Epithelial cell of proximal tubule (primary cell): ENCODE measurements at regions not wholly inside any gene's neighbourhood (a gene's known extent, or its start where the extent isn't known, plus 50 kb on each side); places are given as distances from the start of the nearest gene placed in this dataset.

Source experiments
- DNase-seq: peaks from one replicate; pipeline ENCODE4 v3.0.0-alpha.2; 2011; ENCODE audit warnings: low read depth
- H3K4me3 ChIP-seq: 2 replicates; pipeline ENCODE4 v1.5.1; 2011; ENCODE audit warnings: low read depth, mild to moderate bottlenecking, low read length
- CTCF ChIP-seq: conservative IDR thresholded peaks from 2 replicates; pipeline ENCODE4 v1.5.1; 2012; ENCODE audit warnings: low read depth, mild to moderate bottlenecking, low read length

- no peak for DNase-seq
- H3K4me3 ChIP-seq, result no peak overlapping the region
- TF ChIP-seq CTCF, result peak; percentile 97
Observed at GRCh38 chr2:18387441-18388206, 172.8 kb downstream of the RDH14 start.

GRCh38 chr2:18384242-18384641 is 176.2 kb downstream of the RDH14 start:
- no peak for DNase-seq
- no peak for TF ChIP-seq CTCF
- H3K4me3 ChIP-seq, result no peak overlapping the region

GRCh38 chr2:18381386-18381785 is 179.1 kb downstream of the RDH14 start:
- no peak overlapping the region for H3K4me3 ChIP-seq
- TF ChIP-seq CTCF, result no peak
- no peak for DNase-seq

- H3K4me3 ChIP-seq, result no peak overlapping the region
- DNase-seq, result no peak
- TF ChIP-seq CTCF, result no peak
Observed at GRCh38 chr2:18380321-18380720, 180.1 kb downstream of the RDH14 start.

GRCh38 chr2:18379870-18380269 is 180.6 kb downstream of the RDH14 start:
- no peak overlapping the region for H3K4me3 ChIP-seq
- no peak for DNase-seq
- no peak for TF ChIP-seq CTCF

- H3K4me3 ChIP-seq, result no peak overlapping the region
- TF ChIP-seq CTCF, result peak; percentile 87
- DNase-seq, result no peak
Observed at GRCh38 chr2:18378020-18378653, 182.3 kb downstream of the RDH14 start.

GRCh38 chr2:18376936-18377335 is 183.5 kb downstream of the RDH14 start:
- no peak overlapping the region for H3K4me3 ChIP-seq
- TF ChIP-seq CTCF, result no peak
- DNase-seq, result no peak
